Body of pancreas (tissue), 4 donors: ENCODE measurements at regions not wholly inside any gene's neighbourhood (a gene's known extent, or its start where the extent isn't known, plus 50 kb on each side); places are given as distances from the start of the nearest gene placed in this dataset.

Experiments
- ATAC-seq: fragments of 150-250 bp; one replicate; pipeline ENCODE4 v1.9.1; 2016
- DNase-seq, 4 donors: peaks; one replicate each; pipeline ENCODE4 v3.0.0-alpha.2; 2019
- H3K27ac ChIP-seq, 4 donors: fragments of 200-600 bp; sonication (generic); 1 replicate in 3 of 4; 2 replicates in 1 of 4; pipeline versions ENCODE4 v1.5.1 to v1.6.1; 2016 to 2019; ENCODE audit warnings: mild to moderate bottlenecking in 1 of 4, mixed read lengths in 1 of 4, moderate library complexity in 1 of 4
- H3K27me3 ChIP-seq, 2 donors: fragments of 200-600 bp; sonication (generic); one replicate each; pipeline ENCODE4 v1.6.0; 2016; ENCODE audit warnings: mild to moderate bottlenecking in 1 of 2
- H3K36me3 ChIP-seq, 2 donors: fragments of 200-600 bp; sonication (generic); replicated peaks in 1 of 2; 2 replicates each; pipeline ENCODE4 v1.5.1; 2016; ENCODE audit warnings: low read depth in 2 of 2; ENCODE audit not compliant: insufficient read depth in 1 of 2
- H3K4me1 ChIP-seq: fragments of 200-600 bp; sonication (generic); one replicate; pipeline ENCODE4 v1.6.0; 2016
- H3K4me3 ChIP-seq, 2 donors: fragments of 200-600 bp; sonication (generic); 1 replicate in 1 of 2; 2 replicates in 1 of 2; pipeline ENCODE4 v1.5.1; 2016 to 2019
- H3K9me3 ChIP-seq, 3 donors: fragments of 200-600 bp; sonication (generic); 1 replicate in 2 of 3; 2 replicates in 1 of 3; pipeline ENCODE4 v1.5.1; 2016
- CTCF ChIP-seq, 7 experiments: fragments of 450-650 bp in 4 of 7; fragments of 200-600 bp in 3 of 7; sonication (generic) in 3 of 7; IDR thresholded peaks; one replicate each; pipeline ENCODE4 v1.5.1; 2016 to 2019; ENCODE audit warnings: antibody characterized with exemption in 7 of 7
- POLR2A ChIP-seq, 3 donors: fragments of 450-650 bp; IDR thresholded peaks; one replicate each; pipeline ENCODE4 v1.6.1; 2016; ENCODE audit warnings: antibody characterized with exemption in 3 of 3, mild to moderate bottlenecking in 2 of 3
- WGBS, 2 donors: methylation state at CpG; one replicate each; pipeline ENCODE4 v1.1.5; 2017; 5-methylcytosine and 5-hydroxymethylcytosine counted together
- intact Hi-C: fragments of 100-400 bp; cut with DNase I; formaldehyde crosslinking; loops from one replicate; pipeline ENCODE4 v1.15.1; 2023

GRCh38 chr22:47245786-47246185 is 483.3 kb downstream of the TBC1D22A start:
- Histone ChIP-seq H3K4me1 (no peaks in the 10 kb centered on the region), H3K27ac (no peak overlapping the region), H3K9me3 (no peaks in the 10 kb centered on the region), H3K27me3 (no peaks in the 10 kb centered on the region), H3K4me3 (no peak overlapping the region), H3K36me3 (no peaks in the 10 kb centered on the region)
- no peak for DNase-seq
- 87 to 88% methylated on average over 7 of the region's 7 CpGs for WGBS, 2 donors
- TF ChIP-seq POLR2A (IDR thresholded peaks at IDR 0.05): no peak
- no peak for ATAC-seq
- intact Hi-C loops: no loop called here

- intact Hi-C loops: no loop called here
- WGBS, 2 donors: 56 to 79% methylated on average over 2 to 3 of the region's 3 CpGs
Measured at GRCh38 chr22:47245286-47245685, 482.8 kb downstream of the TBC1D22A start.

GRCh38 chr22:47240116-47240515 is 477.7 kb downstream of the TBC1D22A start:
- no peaks in the 10 kb centered on the region for H3K4me1 ChIP-seq
- H3K36me3 ChIP-seq: no peaks in the 10 kb centered on the region
- no peak overlapping the region for H3K27ac ChIP-seq
- no peaks in the 10 kb centered on the region for H3K27me3 ChIP-seq
- ATAC-seq: no peak
- no peak for TF ChIP-seq CTCF (IDR thresholded peaks at IDR 0.05)
- TF ChIP-seq POLR2A (IDR thresholded peaks at IDR 0.05): no peak
- WGBS, 2 donors: 37 to 45% methylated on average over 7 to 10 of the region's 10 CpGs
- intact Hi-C loops: no loop called here
- no peaks in the 10 kb centered on the region for H3K9me3 ChIP-seq
- no peak for DNase-seq
- H3K4me3 ChIP-seq: no peak overlapping the region

More at GRCh38 chr22:47245286-47245685, 482.8 kb downstream of the TBC1D22A start:
- Histone ChIP-seq H3K36me3 (no peaks in the 10 kb centered on the region), H3K4me1 (no peaks in the 10 kb centered on the region), H3K27ac (no peak overlapping the region), H3K9me3 (no peaks in the 10 kb centered on the region), H3K27me3 (no peaks in the 10 kb centered on the region), H3K4me3 (no peak overlapping the region)
- TF ChIP-seq POLR2A (IDR thresholded peaks at IDR 0.05) (no peak), CTCF (IDR thresholded peaks at IDR 0.05) (no peak)
- no peak for DNase-seq
- ATAC-seq: no peak

GRCh38 chr22:47239474-47239860 is 477.0 kb downstream of the TBC1D22A start:
- ATAC-seq (no peak), DNase-seq (no peak)
- Histone ChIP-seq H3K4me1 (no peaks in the 10 kb centered on the region), H3K36me3 (no peaks in the 10 kb centered on the region), H3K27me3 (no peaks in the 10 kb centered on the region), H3K4me3 (no peak overlapping the region), H3K9me3 (no peaks in the 10 kb centered on the region), H3K27ac (no peak overlapping the region)
- no peak for TF ChIP-seq POLR2A (IDR thresholded peaks at IDR 0.05)
- TF ChIP-seq CTCF (IDR thresholded peaks at IDR 0.05): no peak
- 57 to 71% methylated on average over 6 of the region's 6 CpGs for WGBS, 2 donors
- intact Hi-C loops: no loop called here

- intact Hi-C loops: no loop called here
- DNase-seq: no peak
- H3K4me3 ChIP-seq: no peak overlapping the region
- ATAC-seq: no peak
- WGBS, 2 donors: 62 to 64% methylated on average over 10 of the region's 10 CpGs
- H3K4me1 ChIP-seq: no peaks in the 10 kb centered on the region
- no peak overlapping the region for H3K27ac ChIP-seq
- H3K36me3 ChIP-seq: no peaks in the 10 kb centered on the region
- TF ChIP-seq POLR2A (IDR thresholded peaks at IDR 0.05): no peak
- TF ChIP-seq CTCF (IDR thresholded peaks at IDR 0.05): no peak
- no peaks in the 10 kb centered on the region for H3K27me3 ChIP-seq
- peaks cover 0 to 1% (median 0%) of the 10 kb centered on the region in 3 donors for H3K9me3 ChIP-seq
Measured at GRCh38 chr22:47238690-47239473, 476.4 kb downstream of the TBC1D22A start.
